ENCODE measurements at regions not wholly inside any gene's neighbourhood (a gene's known extent, or its start where the extent isn't known, plus 50 kb on each side); places are given as distances from the start of the nearest gene placed in this dataset.

DNA sequence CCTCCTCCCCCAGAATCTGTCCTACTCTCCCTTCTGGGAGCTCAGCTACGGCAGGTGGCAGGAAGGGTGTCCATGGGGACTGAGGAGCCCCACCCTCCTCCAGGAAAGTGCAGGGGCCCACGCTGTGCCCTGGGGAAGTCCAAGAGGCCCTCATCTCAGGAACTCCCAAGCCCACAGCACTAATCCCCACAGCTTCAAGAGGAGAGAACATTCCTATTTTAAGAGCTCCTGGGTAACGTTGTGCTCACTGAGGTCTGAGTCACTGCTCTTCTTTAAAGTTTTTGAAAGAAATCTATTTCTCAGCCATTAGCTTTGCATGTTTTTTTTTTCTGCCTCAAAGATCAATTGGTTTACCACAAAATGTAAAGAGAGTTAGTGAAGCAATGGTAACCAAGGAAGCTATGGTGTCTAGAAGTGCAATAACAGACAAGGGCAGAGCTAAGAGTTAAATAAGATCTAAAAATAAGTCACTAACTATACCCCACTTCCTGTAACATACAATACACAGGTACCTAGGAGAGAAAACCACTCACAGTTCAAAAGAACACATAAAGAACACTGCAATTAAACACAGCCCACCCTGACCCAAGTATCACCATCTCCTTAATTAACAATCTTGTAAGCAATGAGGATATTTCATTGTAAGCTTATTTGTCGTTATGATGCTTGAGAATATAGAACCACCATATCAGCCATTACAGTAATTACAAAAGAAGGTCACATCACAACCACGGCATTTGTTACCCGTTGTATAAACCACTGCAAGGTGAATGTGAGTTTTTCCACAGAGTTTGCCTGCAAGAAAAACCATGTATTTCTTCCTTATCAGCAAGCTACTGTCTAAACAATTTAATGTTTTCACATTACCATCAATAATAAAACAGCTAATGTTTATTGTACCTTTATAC lies 382.3 kb upstream of the SLC30A5 start:
- no peak for DNase-seq (ENCODE audit: low read depth)

DNA sequence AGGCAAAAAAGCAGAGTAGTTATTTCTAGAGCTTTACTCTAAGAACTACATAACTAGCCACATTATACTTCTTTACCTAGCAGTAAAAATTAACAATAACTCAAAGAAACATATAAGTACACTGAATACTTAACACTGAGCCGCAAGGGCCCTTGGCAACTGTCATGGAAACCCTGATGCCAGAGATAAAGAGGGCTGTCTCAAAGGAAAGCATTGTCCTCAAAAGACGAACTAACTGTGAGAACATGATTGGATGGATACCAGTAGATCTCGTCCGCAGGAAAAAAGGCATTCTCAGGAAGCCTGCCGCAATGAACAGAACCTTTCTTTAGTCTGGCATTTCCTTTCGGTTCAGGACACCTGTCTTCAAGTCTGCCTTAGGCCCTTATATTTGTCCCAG lies 379.0 kb upstream of the SLC30A5 start:
- no peak for DNase-seq (ENCODE audit: low read depth)

DNA sequence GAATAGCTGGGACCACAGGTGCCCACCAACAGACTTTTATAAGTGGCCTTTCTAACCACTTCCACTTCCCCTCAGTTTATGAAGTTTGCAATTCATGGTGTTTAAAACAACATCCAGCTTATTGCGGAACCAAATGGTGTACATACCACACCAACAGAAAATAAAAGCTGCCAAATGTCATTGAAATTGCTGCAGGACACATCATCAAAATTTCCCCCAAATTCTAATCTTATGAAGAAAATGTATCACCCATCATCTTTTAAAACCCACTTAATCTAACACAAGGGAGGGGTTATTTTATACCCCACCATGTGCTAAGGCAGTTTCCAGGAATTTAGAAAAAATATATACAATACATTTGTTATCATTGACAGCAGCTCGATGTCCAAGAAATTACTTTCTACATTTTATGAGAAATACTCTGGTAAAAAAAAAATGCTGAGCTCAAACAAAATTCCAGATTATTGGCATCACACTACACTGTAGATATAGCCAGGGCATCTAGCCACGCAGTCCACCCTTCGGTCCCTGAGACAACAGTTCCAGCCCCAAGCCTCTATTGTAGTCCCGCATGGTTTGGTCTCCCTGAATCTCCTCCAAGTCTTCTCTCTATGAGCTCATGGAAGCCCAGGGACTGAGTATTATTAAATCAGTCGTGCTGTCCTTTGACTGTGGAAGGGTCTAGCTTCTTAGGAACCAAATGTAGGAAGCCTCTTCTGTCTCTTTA lies 372.8 kb upstream of the SLC30A5 start:
- no peak for DNase-seq (ENCODE audit: low read depth)

DNA sequence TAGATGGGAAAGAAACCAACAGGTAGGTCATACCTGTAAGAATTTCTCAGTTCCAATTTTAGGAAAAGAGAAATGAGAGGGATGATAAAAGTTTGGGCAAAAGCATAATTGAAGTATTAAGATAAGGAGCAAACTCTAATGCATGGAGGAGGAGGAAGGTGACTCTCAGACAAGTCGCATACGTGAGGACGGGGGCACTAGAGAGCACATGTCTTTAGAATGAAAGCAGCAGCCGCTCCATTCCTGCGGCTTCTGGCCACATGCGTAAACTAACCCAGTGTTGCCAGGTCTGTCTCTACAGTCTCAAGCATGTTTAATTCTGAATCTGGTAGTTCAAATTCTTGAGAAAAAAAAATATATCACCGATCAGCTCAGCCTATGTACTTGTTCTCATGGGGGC lies 371.5 kb upstream of the SLC30A5 start:
- no peak for DNase-seq (ENCODE audit: low read depth)

DNA sequence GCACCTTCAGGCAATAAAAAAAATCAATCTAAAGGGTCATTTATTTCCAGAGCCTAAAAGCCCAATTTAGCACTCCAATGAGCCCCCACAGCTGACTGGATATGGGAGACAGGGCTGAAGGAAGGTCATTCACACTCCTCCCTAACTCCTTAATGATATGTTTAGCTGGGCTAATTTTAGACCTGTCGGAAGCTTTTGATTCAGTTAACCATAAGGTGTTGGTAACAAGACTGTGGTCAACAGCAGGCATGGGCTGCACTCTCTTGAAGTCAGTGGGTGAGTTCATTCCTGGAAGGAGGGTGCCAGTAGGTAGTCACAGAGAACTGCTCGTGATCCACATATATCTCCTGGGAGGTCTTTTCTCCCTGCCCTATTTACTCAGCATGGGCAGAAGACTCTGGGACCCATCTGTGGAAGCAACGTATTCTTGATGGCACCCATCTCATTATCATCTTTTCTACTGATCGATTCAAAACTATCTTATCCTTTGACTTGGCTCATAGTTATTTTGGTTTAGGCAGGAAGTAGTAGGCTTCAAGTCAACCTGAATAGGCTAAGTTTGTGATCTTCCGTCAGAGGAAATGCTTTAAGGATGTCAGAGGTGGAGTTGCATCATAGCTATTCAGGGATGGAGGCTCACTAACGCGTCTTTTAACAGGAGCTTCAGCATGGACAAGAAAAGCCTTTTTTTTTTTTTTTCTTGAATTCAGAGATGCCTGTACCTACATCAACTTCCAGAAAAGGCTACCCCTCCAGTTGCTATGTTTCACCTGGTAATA lies 367.7 kb upstream of the SLC30A5 start:
- no peak for DNase-seq (ENCODE audit: low read depth)

DNA sequence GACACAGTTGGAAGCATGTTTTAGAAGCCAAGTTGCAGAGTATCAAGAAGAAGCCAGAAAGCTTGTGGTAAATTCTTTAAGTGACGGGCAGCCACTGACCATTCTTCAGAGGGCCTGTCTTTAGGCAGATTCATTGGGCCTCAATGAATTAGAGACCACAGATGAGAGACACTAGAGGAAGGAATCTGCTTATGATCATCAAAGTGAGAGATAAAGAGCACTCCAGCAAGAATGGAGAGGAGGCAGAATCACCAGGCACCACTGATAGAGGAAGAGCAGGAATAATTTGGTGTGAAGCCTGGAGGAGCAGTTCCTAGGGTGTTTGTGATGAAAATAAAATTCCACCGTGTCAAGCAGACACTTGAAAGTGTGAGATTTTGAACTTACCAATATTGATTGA lies 365.9 kb upstream of the SLC30A5 start:
- DNase-seq (ENCODE audit: low read depth) = no peak

DNA sequence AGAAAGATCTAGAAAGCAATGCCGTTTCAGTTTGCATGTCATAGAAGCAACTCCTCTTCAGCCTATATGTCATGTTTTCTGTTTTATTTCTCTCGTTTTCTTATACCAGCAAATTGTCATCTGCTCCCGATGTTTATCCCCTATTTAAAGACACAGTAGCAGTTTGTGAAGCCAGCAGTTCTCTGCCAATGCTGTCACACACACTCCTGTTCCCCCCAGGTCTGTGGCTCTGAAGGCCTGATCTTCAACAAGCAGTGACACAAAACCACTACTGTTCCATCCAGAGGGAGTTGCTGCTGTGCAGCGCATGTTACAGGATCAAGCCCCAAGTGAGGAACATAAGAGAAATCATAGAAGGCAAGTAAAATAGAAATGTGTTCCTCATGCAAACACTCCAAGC lies 364.1 kb upstream of the SLC30A5 start:
- DNase-seq (ENCODE audit: low read depth) = no peak

DNA sequence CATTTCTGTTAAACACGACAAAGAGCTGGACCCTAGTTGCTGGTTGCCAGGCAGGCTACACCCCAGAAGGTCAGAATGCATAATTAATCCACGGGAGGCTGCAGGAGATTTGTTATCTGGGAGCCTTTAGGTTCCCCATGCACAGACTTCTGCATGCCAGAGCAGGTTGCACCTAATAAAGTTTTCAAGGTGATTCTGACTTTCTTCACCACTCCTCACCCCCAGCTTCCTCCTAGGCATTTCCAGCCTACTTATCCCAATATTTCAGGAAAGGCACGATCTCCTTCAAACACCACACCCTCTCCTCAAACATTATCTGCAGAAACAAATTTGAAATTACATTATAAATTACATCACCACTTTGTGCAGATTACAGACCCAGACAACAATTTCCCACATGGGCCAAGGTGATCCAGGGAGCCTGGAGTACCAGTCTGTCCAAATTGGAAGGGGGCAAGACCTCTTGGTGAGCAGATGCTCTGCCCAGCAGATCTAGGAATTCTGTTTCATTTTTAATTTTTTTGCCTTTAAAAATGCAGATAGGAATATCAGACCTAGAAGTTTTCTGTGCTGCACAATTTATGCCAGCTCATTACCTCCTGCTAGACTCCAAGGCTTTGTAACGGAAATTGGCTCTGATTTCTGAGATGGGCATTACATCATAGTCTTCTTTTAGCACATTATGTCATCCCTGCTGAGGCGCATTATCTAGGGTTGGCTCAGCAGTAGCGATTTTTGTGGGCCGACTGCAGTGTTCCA lies 363.4 kb upstream of the SLC30A5 start:
- DNase-seq (ENCODE audit: low read depth) = no peak

DNA sequence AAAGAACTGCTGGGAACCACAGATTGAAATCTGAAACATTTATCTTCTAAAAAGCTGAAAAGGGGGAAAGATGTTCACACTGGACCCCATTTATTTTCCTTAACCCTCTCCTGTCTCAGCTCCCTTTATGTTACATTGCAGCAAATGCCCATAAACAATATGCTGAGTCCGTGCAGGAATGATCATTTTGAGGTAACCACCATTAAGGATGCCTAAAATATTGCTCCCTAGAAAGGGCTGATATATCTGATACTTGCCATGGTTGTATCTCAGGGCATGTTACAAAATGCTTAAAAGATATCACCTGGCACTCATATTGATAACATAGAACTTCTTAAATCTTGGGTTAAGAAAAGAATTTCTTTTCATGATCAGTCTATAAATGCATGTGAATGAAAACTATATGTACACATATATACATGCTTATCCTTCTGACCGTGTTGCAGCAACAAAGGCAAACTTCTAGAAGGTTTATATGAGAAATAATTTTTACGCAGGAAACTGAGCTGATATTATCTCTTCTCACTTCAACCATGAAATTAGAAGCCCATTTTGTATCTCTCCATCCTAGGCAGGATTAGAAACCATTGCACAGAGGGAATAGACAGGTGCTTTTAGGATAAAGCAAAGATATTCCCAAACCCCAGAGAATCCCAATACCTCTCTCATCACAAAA lies 362.7 kb upstream of the SLC30A5 start:
- DNase-seq (ENCODE audit: low read depth) = no peak

DNA sequence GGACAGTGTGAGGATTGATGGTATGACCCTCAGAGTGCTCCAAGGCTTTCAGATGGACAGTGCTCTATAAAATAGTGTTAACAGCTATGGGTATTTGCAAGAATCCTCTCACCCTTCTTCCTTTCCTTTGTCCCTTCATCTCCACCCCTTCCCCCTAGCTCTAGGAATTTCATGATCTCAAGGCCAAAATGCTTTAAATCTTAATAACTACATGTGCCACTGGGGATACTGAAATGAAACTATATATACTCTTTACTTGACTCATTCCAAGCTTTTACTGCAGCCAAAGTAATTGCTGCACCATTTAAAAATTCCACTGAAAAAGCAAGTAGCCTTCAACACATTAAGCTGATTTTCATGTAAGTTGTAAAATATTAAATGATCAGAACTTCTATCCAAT lies 361.6 kb upstream of the SLC30A5 start:
- DNase-seq (ENCODE audit: low read depth) = no peak

DNA sequence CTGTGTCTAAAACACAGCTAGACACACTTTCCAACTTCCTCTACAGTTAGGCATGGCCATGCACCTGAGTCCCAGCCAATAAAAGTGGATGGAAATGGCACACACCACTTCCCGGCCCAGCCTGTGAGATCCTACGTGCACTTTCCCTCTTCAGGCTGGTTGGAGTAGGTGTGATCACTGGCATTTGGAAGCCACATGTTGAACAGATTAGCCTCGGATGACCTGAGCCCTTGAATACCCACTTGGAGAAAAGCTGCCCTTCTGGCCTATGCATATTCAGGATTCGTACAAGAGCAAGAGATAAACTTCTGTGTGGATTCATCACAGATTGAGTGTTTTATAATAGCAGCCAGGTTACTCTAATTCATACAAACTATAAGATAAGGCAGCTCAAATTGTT lies 359.0 kb upstream of the SLC30A5 start:
- no peak for DNase-seq (ENCODE audit: low read depth)

DNA sequence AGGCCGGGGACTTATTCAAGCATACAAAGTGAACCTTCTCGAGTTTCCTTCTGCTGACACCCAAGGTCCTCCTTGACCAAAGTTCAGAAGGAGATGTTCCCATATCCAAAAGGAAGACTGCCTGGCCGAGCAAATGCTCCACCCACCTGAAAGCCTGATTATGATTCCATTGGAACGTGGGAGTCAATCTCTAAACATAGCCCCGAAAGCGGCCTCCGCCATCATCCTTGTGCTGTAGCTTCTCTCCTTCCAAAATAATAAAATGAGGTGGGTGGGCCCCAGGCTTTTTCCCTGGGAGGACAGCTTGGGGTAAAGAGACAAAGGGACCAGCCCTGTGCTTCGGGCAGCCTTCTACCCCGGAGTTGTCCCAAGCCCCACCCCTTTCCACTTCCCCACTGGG lies 355.6 kb upstream of the SLC30A5 start:
- no peak for DNase-seq (ENCODE audit: low read depth)

DNA sequence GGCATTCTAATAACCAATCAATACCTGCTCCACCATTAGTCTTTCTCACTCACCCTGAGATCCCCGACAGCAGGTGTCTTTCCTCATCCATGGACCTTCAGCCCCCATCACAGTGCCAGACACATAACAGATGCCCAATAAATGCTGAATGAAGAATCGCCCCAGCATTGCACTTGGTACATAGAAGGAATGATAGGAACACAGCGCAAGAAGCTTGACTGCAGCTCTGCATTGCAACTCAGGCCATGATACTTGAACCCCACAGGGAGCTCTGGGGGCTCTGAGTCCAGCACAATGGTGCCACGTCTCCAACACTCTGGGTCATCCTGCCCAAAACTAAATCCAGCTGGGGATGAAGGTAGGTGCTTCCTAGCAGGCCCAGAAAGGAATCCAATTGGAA lies 355.0 kb upstream of the SLC30A5 start:
- no peak for DNase-seq (ENCODE audit: low read depth)

DNA sequence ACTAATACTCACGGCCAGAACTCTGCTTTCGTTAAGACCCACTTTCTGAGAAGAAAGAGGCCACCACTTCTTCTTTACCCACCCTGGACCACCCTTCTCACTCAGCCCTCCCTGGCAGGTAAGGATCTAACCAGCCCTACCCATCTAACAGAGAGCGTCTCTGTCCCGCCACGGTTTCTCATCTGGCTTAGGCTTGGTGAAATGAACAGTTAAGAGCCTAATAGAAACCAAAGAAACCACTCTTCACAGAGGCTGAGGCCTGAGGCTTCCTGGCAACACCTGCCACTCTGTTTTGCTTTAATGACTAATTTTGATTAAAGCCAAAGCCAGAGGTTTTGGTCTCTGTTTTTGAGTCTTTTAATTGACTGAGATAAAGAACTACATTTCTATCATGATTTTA lies 354.1 kb upstream of the SLC30A5 start:
- DNase-seq (ENCODE audit: low read depth) = no peak

DNA sequence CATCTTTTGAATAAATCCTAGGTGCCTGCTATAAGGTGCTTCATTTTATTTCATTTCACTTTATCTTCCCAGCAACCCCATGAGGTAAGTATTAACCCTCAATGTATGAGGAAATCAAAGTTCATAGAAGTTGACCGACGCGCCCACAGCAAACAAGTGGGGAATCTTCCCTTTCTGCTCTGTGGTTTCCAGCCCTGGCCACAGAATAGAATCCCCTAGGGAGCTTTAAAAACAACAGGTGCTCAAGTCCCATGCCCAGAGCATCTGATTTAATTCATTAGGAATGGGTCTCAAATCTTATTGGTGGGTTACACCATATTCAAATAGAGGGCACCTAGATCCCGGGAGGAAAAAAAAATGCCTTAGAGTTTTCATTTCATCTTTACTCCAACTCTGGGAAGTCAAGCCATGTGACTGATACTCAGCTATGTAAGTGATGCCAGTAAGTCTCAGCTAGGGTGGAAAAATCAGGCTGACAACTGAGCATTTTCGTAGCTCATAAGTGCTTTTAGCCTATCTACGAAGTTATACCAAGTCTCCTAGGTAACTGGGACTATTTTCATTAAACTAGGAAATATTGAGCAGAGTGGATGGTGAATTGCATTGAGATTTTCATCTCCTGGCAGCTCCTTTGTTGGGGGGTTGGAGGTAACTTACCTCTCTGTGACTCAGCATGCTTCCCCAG lies 353.4 kb upstream of the SLC30A5 start:
- DNase-seq (ENCODE audit: low read depth) = no peak

DNA sequence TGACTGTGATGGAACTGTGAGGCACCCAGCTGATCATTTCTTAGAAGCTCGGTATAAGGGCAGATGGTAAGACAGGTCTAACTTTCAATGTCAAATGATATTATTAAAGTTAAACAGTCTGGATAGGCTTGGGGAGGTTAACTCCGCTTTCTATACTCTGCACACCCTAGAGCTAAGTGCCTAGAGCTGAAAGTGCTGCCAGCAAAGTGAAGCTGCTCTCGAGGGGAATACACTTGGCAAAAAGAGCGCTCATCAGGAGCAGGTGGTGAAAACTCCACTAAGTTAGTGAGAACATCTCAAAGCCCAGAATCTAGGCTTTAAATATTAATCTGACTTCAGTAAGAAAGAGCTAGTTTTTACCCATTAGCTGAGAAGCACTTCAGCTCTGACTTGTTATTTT lies 349.6 kb upstream of the SLC30A5 start:
- DNase-seq (ENCODE audit: low read depth) = no peak

DNA sequence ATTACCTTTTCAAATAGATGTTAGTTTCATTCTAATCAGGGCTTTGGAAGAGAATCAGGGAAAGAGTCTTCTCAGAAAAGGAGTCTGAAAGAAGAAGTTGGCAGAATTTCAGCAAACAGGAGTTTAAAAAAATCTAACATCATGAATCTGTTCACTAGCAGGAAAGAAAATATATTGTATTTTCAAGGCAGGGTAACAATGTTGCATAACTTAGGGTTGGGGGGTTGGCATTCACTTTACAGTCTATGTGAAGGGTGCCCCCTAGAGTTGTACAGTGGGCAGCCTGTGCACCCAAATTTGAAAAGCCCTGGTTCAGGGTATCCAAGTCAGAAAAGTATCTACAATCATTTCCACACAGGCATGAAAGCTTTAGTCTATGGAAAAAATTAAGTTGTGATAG lies 348.4 kb upstream of the SLC30A5 start:
- DNase-seq (ENCODE audit: low read depth) = no peak

DNA sequence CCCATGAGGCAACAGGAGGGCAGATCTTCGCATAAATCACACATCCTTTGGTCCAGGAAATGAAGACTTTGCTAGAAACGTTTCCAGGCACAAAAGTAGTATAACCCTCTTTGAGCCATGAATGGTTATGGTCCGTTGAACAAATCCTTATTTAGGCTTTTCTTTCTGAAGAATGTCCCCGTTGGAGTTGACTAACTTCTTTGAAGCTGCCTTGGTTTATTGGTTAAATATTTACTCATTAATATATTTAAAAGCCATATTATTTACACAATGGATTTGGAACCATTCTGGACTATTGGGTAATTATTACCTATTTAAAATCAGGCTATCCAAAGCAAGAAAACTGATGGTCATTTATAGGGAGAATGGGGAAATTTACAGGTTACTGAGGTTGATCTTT lies 347.6 kb upstream of the SLC30A5 start:
- DNase-seq (ENCODE audit: low read depth) = no peak

DNA sequence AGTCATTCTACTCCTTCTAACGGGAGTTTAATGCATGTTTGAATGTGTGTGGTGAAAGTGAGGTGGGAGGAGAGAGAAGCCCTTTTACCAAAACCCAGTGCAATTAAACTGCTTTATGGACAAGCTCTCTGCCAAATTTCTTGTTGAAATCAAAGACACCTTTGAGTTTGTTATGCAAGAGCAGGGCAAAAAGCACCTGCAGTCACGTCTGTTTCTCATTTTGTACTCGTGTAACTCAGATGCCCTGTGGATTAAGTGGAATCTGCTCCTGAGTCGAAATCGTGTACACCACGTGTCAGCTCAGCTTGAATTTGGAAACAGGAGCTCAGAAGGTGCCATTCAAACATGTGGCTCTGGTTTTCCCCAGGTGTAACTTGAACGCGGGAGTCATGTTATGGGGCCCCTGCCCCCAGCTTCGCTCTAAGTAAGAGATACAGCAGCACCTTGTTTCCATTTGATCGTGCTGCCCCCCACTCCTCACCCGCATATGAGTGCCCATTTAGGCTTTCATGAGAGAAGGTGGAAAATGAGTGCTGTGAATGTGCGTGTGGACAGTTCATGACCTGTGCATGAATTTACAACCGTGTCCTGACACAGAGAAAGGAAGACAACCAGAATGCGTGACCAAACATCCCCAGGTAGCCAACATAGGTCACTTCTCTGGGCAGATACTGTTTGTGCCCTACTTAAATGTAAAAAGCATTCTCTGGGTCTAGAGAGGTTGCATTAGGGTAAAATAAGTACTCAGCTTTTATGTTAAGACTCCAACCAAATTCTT lies 347.0 kb upstream of the SLC30A5 start:
- no peak for DNase-seq (ENCODE audit: low read depth)

DNA sequence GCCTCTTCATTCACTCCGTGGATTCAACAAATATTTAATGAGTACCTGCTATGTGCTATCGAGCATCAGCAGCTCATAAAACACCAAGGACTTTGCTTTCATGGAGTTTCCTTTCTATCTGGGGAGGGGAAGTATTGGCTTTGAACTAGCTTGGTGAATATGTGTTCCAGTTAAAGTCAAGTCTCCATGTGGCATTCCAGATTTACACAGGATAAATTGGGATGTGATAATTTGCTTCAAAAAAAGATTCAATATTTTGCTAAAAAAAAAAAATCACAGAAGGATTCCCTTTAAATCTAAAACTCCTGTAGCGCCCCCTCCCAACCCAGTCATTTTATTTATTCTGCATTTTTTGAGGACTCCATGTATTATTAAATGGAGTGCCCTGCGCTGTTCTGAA lies 346.3 kb upstream of the SLC30A5 start:
- no peak for DNase-seq (ENCODE audit: low read depth)

Measured in stimulated activated CD8-positive, alpha-beta memory T cell treated with anti-CD3 and anti-CD28 coated beads, Interleukin-12 subunit alpha, Interleukin-12 subunit beta, amount 100 ng/mL, for 4 hours (primary cell).